ENCODE measurements at regions not wholly inside any gene's neighbourhood (a gene's known extent, or its start where the extent isn't known, plus 50 kb on each side); places are given as distances from the start of the nearest gene placed in this dataset.
A peak's percentile ranks its signal among the peaks of the same experiment; 100 is the strongest.

- no peaks in the 10 kb centered on the region for H3K36me3 ChIP-seq (ENCODE audit: control insufficient read depth in 2 of 3, insufficient read depth in 3 of 3, low read length in 3 of 3)
- DNase-seq, result peak in 3 of 5 donors; percentile 22 to 85 (median 64)
- no peak for TF ChIP-seq CTCF (IDR thresholded peaks at IDR 0.05; ENCODE audit: borderline replicate concordance, extremely low read depth, insufficient read depth)
- FAIRE-seq, result no peak
- no peaks in the 10 kb centered on the region for H3K9me3 ChIP-seq (ENCODE audit: control insufficient read depth in 2 of 3, insufficient read depth in 1 of 3, low read length in 3 of 3)
- no peaks in the 10 kb centered on the region for H3K27me3 ChIP-seq (ENCODE audit: control insufficient read depth, insufficient read depth, low read length)
- H3K4me3 ChIP-seq (ENCODE audit: low read length in 3 of 3), result no peak overlapping the region
- no peak overlapping the region for H3K27ac ChIP-seq (ENCODE audit: low read depth in 2 of 2, low read length in 2 of 2)
- H3K4me1 ChIP-seq (ENCODE audit: control insufficient read depth in 2 of 3, insufficient read depth in 2 of 3, low read depth in 1 of 3, low read length in 3 of 3), result no peaks in the 10 kb centered on the region
- intact Hi-C loops (cut with DNase I), result no loop called here
- no peak overlapping the region for H3K9ac ChIP-seq (ENCODE audit: low read length in 3 of 3)
Observed at GRCh38 chr1:194047206-194047605, 860.8 kb upstream of the B3GALT2 start.

- H3K4me1 ChIP-seq (ENCODE audit: control insufficient read depth in 2 of 3, insufficient read depth in 2 of 3, low read depth in 1 of 3, low read length in 3 of 3), result no peaks in the 10 kb centered on the region
- no peak for TF ChIP-seq CTCF (IDR thresholded peaks at IDR 0.05; ENCODE audit: borderline replicate concordance, extremely low read depth, insufficient read depth)
- H3K9ac ChIP-seq (ENCODE audit: low read length in 3 of 3), result no peak overlapping the region
- DNase-seq (no peak), FAIRE-seq (no peak)
- no peak overlapping the region for H3K27ac ChIP-seq (ENCODE audit: low read depth in 2 of 2, low read length in 2 of 2)
- no peaks in the 10 kb centered on the region for H3K27me3 ChIP-seq (ENCODE audit: control insufficient read depth, insufficient read depth, low read length)
- intact Hi-C loops (cut with DNase I), result no loop called here
- no peaks in the 10 kb centered on the region for H3K36me3 ChIP-seq (ENCODE audit: control insufficient read depth in 2 of 3, insufficient read depth in 3 of 3, low read length in 3 of 3)
- H3K4me3 ChIP-seq (ENCODE audit: low read length in 3 of 3), result no peak overlapping the region
- no peaks in the 10 kb centered on the region for H3K9me3 ChIP-seq (ENCODE audit: control insufficient read depth in 2 of 3, insufficient read depth in 1 of 3, low read length in 3 of 3)
Observed at GRCh38 chr1:194045416-194045815, 859.0 kb upstream of the B3GALT2 start.

GRCh38 chr1:194044892-194045291, 858.5 kb upstream of the B3GALT2 start:
- H3K4me3 ChIP-seq (ENCODE audit: low read length in 3 of 3), result no peak overlapping the region
- H3K27me3 ChIP-seq (ENCODE audit: control insufficient read depth, insufficient read depth, low read length), result no peaks in the 10 kb centered on the region
- intact Hi-C loops (cut with DNase I), result no loop called here
- DNase-seq (no peak), FAIRE-seq (no peak)
- no peak overlapping the region for H3K9ac ChIP-seq (ENCODE audit: low read length in 3 of 3)
- no peaks in the 10 kb centered on the region for H3K36me3 ChIP-seq (ENCODE audit: control insufficient read depth in 2 of 3, insufficient read depth in 3 of 3, low read length in 3 of 3)
- no peaks in the 10 kb centered on the region for H3K9me3 ChIP-seq (ENCODE audit: control insufficient read depth in 2 of 3, insufficient read depth in 1 of 3, low read length in 3 of 3)
- H3K27ac ChIP-seq (ENCODE audit: low read depth in 2 of 2, low read length in 2 of 2), result no peak overlapping the region
- no peak for TF ChIP-seq CTCF (IDR thresholded peaks at IDR 0.05; ENCODE audit: borderline replicate concordance, extremely low read depth, insufficient read depth)
- no peaks in the 10 kb centered on the region for H3K4me1 ChIP-seq (ENCODE audit: control insufficient read depth in 2 of 3, insufficient read depth in 2 of 3, low read depth in 1 of 3, low read length in 3 of 3)

All from kidney (tissue), 13 donors.